GM19238 (cell line): ENCODE measurements at regions not wholly inside any gene's neighbourhood (a gene's known extent, or its start where the extent isn't known, plus 50 kb on each side); places are given as distances from the start of the nearest gene placed in this dataset.
"Not testable (repeated sequence)": the region's sequence is repeated elsewhere in the genome, so short reads cannot be mapped to it uniquely, and the experiment has no call there.

ENCODE experiments used
- DNase-seq: peaks from one replicate; pipeline ENCODE4 v3.0.0; 2011; ENCODE audit warnings: low spot score; ENCODE audit not compliant: insufficient read length

DNA sequence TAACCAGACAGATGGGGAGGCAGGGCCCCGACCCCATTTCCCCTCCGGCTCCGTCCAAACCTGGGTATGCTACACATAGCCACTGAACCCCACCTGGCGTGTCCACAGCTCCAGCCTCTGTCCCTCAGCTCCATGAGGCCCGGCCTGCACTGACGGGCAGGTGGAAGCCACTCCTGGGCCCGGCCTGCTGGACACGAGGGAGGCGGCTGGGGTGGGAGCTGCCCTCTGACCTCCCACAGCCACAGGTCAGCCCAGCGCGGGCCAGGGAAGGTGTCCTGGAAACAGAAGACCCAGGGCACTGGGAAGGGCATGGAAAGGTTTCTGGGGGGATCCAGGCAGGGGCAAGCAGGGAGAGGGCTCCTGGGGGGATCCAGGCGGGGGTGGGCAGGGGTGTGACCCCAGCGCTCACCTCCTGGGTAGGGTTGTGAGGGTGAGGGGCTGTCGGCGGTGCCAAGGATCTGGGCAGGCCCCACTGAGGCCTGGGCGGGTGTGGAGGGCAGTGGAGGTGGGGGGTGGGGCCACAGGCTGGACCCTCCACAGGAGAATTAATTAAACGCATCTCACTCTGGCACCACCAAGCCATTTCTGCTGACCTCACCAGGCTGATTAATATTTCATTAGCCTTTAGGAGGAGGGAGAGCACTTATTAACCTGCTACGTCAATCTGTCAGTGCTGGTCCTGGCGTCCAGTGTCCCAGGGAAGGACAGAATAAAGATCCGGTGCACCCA, 108.9 kb downstream of the UNCX start:
- no peak for DNase-seq

DNA sequence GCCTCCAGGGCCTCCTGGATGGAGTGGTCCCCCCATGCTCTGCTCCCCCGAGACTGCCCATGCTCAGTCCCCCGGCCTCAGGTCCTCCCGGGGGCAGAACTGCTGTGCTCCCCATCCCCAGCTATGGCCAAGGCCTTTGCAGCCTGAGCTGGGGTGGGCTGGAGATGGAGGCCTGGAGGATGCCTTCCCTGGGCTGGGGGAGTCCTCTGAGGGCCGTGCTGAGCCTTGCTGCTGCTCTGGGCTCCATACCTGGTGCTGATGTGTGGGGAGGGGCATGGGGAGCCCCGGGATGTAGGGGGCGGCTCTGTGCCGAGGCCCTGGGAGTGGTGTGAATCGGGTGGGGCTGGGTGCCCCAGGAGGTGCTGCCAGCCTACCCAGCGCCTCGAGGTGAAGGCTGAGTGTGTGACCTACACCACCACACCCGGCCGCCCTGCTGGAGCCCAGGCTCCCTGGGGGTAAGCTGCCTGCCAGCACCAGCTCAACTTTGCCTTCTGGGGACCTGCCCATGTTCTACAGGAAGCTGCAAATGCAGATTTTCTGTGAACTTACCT, 109.5 kb downstream of the UNCX start:
- no peak for DNase-seq

DNA sequence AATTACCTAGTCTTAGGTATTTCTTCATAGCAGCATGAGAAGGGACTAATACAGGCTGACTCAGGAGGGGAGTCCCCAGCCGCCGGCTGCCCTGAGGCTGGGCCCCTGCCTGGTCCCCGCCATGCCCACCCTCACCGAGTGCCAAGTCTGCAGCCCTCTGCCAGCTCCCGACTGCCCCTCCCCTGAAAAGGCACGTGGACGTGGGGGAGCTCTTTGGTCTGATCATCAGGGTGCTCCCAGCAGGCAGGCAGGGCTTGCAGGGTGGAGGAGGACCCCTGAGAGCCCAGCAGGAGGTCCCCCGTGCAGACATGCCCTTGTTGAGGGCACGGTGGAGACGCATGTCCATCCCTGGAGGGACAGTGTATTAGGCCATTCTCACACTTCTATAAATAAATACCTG, 110.9 kb downstream of the UNCX start:
- no peak for DNase-seq

DNA sequence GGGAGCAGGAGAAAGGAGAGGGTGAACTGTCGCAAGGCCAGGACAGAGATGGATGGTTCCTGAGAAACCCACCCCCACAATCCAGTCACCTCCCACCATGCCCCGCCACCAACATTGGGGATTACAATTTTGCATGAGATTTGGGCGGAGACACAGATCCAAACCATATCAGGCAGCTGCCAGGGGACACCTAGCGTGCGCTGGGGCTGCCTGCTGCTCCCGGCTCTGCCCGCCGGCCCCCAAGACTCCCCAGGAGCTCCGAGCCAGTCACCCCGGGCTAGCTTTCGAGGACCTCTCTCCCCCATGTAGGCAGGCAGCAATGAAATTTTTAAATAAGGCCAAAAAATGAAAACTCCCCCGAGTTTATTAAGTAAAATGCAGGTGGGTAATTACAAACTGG, 111.7 kb downstream of the UNCX start:
- no peak for DNase-seq

DNA sequence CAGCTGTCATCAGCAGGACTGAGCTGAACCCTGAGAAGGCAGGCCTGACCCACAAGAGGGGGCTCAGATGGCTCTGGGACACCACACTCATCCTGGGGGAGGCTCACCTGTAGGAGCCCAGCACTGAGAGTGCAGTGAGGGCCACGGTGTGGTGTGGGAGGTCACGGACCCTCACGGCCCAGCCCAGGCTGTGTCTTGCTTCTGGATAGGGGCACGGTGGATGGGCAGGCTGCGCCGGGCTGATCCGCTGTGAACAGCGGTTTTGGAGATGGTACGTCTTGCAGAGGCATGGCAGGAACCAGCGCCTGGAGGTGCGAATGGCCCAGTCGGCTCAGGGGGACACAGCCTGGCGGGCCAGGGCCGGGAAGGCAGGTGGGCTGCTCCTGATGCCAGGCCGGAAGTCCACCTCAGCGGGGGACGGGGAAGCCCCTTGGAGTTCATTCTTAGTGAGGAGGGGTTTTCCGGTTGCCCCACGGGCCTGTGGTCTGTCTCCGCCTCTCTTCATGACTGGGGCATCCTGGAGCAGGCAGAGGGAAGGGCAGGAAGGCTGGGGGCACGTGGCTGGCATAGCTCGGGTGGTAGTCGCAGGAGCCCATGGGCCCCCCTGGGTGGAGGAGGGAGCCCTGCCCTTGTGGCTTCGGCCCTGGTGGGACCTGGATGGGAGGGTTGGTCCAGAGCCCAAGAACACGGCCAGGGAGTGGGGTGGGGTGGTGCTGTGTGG, 112.5 kb downstream of the UNCX start:
- no peak for DNase-seq

DNA sequence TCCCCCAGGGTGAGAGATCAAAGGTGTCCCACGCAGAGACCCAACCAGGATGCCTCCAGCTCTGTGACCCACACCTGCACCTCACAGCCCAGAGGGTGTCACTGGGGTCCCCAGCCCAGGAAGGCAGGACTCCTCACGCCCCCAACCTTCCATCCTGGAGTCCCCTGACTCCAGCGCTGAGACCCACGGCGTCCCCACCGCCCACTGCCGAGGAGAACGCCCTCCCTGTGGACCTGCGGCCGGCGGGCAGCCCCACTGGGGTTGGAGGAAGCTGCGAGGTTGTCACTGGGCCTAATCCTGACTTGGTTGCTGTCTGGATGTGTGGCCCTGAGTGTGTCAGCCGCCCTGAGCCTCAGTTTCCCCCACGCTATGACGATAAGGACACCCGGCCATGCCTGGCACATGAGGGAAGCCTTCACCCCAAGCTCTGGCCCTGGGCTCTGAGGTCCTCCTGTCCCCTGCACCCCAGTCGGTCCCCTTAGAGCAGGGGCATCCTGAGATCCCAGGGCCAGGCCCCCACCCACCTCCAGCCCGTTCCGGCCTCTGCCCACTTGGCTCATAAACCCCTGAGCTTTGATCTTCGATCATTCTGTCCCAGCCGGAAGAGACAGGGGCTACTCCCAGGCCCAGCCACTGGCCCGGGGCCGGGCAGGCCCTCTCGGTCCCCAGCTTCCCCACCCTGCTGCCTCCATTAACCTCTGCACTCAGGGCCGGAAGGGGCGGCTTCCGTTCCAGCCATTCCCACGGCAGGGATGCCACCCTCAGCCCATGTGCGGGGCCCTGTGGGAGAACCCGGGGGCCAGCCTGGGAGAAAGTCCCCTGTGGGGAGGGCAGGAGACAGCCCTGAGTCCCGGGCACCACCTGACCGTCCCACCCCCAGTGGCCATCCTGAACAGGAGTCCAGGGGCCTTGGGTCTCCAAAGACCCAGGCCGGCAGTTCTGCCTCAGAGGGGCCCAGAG, 113.2 kb downstream of the MICALL2 start:
- no peak for DNase-seq

DNA sequence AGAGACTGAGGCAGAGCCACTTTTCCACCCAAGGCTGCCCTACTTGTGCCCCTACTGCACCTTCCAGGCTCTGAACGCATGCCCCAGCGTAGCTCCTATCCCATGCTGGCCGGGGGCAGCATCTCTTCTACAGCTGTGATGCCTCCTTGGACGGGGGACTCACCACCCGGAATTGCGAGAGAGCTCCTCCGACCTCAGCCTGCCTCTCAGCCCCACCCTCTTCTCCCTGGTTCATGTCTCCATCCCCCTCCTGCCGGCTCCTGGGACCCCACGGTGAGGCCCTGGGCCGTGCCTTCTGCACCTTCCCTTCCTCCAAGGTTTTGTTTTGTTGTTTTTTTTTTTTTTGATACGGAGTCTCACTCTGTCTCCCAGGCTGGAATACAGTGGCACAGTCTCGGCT, 112.4 kb downstream of the MICALL2 start:
- no peak for DNase-seq

DNA sequence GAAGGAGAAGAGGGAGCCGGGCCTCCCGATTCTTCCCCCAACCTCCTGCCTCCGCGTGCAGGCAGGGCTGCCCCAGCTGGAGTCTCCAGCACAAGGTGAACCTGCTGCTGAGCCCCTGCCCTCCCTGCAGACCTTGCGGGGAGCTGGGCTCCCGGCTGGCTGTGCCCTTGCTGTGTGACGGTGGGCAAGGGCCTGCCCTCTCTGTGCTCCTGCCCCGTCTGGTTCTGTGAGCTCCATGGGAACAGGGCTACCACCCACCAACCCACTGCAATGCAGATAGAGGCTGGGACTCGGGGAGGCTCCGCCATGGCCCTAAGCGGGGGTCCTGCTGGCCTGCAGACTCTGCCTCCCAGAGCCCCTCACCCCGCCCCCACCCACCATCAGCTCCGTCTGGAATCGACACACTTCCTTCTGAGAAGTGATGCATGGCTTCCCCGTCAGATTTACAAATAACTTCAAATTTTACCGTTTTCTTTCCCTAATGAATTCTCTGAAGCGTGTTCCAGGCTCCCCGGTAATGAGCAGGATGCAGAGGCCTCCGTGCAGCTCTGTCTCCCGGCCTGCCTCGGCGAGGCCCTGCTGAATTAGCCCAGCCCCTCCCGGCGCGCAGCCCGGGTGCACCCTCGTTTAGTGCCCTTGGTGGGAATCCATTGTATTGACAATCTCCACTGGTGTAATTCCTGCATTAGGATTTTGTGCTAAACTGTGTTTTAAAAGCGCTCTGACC, 111.0 kb downstream of the MICALL2 start:
- no peak for DNase-seq

DNA sequence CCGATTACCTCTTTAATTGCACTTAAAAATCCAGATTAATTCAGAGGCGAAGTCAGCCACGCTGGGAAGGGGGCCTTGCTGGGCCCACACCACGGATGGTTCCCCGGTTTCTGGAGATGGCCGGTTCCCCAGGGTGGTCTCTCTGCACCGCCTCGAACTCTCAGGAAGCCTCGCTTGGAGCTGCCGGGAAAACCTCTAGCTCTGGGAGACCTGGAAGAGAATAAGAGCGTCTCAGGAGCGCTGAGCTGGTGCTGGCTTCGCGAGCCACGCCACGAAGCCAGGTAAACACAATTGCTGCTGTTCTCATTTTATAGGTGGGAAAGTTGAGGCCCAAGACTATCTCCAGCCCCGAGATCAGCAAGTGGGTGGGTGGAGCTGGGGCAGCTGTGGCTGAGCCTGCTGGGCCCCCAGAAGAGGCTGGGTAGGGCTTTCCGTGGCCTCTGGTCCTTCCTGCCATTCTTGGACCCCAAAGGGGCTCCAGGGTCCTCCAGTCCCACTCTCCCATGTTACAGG, 110.4 kb downstream of the MICALL2 start:
- no peak for DNase-seq

DNA sequence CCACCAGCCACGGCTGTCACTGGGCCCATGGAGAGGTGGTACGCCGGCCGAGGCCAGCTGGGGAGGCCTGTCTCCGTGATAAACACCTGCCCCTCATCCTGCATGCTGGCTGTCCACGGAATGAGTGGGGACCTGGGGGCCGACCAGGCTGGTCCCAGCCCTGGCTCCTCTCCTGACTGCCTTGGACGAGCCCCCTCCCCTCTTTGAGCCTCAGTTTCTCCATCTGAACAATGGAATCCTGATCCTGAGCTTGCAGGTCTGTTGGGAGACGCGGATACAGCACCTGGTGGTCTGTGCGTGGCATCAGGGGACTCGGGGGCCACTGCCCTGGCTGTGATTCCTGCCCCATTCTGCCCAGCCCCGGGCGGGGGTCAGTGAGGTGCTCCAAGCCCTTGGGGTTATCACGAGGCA, 109.9 kb downstream of the MICALL2 start:
- DNase-seq: no peak

DNA sequence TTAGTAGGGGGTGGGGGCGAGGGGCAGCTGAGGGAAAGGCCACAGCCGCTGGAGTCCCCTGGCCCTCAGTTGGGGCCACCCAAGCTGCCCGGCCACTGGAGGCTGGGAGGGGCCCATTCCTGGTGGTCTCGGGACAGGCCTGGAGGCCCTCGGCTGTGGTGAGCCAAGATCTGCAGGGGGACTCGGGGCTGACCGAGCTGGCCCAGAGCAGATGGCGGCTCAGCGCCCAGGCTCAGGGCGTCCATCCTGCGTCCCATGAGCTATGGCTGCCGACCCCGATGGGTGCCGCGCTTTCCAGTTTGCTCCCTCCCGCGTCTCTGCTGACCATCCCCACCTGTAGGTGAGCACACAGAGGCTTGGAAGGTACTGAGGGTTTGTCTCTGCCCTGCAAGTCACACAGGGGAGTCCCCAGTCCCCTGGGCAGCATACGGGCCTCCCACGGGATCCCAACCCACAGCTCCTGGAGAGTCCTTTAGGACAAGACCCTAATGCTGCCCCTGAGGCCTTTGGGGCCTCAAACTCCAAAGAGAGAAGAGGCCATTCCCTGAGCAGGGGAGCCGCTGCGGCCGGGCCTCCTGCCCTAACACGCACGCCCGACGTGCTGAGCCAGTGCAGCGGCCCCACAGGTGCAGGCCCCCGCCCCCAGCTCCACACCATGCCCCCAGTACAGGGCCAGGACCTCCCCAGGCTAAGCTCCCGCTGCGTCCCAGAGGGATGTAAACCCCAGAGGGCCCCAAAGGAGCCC, 107.2 kb downstream of the MICALL2 start:
- DNase-seq: no peak

DNA sequence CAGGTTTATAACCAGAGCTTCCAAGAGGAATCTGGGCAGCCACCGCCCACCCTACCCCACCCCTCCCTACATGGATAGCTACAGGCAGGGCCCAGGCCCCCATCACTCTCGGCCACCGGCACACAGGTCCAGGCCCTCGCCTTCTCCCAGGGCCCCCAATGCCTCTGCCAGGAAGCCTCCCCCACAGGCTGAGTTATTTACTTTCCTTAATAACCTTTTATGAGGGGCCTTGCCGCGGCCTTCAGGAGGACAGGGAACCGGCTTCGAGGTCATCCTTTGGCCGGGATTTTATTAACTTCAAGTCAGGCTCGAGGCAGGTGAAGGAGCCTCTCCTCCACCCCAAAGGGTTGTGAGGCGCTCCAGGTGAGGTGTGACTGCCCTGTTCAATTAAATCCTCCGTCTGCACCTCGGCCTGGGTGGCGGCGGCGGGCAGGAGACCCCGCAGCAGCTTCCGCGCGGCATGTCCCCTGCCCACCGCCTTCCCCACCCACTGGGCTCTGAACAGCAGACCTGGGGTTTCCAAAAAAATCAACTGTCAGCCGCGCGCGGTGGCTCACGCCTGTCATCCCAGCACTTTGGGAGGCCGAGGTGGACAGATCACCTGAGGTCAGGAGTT, 106.5 kb downstream of the MICALL2 start:
- DNase-seq: no peak

DNA sequence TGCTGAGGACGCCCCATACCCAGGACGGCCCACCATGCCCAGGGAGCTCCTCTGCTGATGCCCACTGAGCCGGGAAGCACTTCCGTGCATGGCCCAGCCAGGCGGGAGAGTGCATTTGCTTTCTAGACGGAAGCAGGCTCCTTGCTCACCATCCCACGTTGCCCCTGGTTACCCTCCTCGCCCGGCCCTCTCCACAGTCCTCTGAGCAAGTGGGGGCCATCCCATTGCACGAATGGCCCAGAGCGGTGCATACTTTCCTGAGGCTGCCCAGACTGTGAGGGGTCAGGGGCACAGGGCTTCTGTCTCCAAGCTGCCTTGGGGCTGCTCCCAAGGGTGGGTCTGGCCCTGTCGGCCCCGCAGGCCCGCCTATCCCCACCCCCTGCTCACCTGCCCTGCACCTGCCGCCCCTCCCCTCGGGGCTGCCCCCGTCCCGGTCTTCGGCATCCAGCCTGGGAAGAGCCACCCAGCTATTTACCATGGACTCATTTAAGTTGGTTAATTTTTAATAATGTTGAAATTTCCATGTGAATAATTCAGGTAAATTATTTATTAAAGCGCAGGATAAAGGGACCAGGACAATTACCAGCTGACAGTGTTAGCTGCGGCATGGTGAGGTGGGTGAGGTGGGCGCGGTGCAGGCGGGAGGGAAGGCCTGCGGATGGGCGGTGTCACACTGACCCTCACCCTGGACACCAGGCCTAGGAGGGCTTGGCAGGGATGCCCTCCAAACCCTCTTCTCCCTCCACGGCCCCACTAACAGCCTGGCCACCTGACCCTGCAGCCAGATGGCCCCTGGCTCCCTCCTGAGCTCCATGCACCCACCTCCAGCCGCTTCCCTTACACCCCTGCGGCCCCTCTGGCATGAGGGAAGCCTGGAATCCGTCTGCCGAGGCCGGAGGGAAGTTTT, 104.4 kb downstream of the MICALL2 start:
- DNase-seq: no peak

DNA sequence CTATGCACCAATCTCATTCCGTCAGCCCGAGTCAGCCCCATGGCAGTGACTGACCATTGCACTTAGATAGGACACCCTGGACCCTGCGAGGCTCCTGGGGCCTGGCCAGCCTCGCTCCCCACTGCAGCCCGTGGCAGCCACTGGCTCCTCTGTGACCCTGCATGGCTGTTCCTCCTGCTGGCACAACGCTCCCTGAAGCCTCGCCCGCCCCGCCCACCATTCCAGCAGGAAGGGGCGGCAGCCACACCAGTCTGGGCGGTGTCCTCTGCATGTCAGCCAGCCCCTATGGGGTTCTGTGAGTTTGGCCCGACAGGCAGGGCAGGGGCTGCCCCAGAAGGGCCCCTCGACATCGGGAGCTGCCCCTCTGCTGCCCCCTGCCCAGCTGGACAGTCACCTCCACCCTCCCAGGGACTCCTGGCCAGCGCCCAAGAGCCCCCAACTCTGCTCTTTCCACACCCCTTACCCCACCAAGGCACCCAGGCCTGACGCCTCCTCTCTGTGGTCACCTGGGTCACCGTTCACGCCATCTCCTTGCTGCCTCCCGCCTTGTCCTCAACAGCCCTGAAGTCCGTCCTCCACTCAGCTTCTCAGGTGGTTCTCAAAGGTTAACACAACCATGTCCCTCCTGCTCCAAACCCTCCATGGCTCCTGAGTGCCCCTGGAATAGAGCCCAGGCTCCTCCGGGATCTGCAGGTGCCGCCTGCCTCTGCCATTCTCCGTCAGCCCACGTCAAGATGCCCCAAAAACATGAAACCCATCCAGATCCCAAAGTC, 103.5 kb downstream of the MICALL2 start:
- no peak for DNase-seq

DNA sequence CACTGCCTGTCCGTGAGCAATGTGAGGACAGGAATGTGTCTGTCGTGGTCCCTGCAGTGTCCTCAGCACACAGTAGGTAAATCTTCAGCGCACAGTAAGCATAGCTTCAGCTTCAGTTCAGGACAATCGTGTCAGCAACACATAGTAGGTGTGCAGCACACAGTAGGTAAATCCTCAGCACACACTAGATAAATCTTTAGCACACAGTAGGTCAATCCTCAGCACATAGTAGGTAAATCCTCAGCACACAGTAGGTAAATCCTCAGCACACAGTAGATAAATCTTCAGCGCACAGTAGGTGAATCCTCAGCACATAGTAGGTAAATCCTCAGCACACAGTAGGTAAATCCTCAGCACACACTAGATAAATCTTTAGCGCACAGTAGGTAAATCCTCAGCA, 102.4 kb downstream of the MICALL2 start:
- DNase-seq: not testable (repeated sequence)

DNA sequence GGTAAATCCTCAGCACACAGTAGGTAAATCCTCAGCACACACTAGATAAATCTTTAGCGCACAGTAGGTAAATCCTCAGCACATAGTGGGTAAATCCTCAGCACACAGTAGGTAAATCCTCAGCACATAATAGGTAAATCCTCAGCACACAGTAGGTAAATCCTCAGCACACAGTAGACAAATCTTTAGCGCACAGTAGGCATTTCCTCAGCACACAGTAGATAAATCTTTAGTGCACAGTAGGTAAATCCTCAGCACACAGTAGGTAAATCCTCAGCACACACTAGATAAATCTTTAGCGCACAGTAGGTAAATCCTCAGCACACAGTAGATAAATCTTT, 102.0 kb downstream of the MICALL2 start:
- DNase-seq: not testable (repeated sequence)

DNA sequence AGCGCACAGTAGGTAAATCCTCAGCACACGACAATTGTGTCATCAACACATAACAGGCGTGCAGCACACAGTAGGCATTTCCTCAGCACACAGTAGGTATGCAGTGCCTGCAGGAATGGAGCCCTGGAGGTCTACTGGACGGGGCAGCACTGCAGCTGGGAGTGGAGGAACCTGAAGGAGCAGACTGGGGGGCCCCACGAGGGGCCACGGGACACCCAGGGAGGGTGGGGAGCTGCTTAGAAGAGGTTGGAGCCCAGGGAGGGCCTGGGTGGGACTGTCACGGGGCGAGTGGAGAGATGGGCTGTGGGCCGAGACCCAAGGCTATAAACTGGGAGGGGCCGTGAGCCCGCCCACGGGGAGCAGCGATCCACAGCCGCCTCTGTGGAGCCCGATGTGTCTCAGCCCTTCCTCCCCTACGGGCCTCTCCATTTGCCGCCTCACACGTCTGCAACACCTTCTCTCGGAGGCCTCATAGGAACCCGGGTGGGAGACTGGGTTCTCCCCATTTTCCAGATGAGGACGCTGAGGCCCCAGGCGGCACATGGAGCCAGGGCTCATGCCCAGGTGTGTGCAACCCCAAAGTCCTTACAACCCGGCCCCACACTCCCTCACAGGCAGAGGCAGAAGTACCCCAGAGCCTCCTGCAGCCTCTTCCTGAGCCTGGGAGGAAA, 101.5 kb downstream of the MICALL2 start:
- DNase-seq: no peak
